SHP77 treated with DMSO at 0.1 percent for 48 hours (cell line): ENCODE measurements at regions not wholly inside any gene's neighbourhood (a gene's known extent, or its start where the extent isn't known, plus 50 kb on each side); places are given as distances from the start of the nearest gene placed in this dataset.

Experiments used
- DNase-seq: peaks from one replicate; lab custom pipeline; 2025; lab: John Stamatoyannopoulos, UW

- no peak for DNase-seq
Observed at GRCh38 chr5:174840435-174840834, 116.1 kb downstream of the MSX2 start.

- no peak for DNase-seq
Observed at GRCh38 chr5:174839196-174839595, 114.8 kb downstream of the MSX2 start.

- no peak for DNase-seq
Observed at GRCh38 chr5:174837919-174838902, 113.8 kb downstream of the MSX2 start.

- DNase-seq = no peak
Observed at GRCh38 chr5:174834081-174834480, 109.7 kb downstream of the MSX2 start.

- no peak for DNase-seq
Observed at GRCh38 chr5:174832811-174833210, 108.4 kb downstream of the MSX2 start.

- DNase-seq = no peak
Observed at GRCh38 chr5:174832025-174832424, 107.6 kb downstream of the MSX2 start.

GRCh38 chr5:174831031-174831660 is 106.8 kb downstream of the MSX2 start:
- no peak for DNase-seq

- no peak for DNase-seq
Observed at GRCh38 chr5:174829511-174829864, 105.1 kb downstream of the MSX2 start.

GRCh38 chr5:174828804-174829510 is 104.6 kb downstream of the MSX2 start:
- DNase-seq = no peak

- no peak for DNase-seq
Observed at GRCh38 chr5:174827558-174827957, 103.2 kb downstream of the MSX2 start.

- DNase-seq = no peak
Observed at GRCh38 chr5:174825587-174825986, 101.2 kb downstream of the MSX2 start.

GRCh38 chr5:174818430-174818829 is 94.0 kb downstream of the MSX2 start:
- no peak for DNase-seq

- no peak for DNase-seq
Observed at GRCh38 chr5:174817610-174818009, 93.2 kb downstream of the MSX2 start.

- no peak for DNase-seq
Observed at GRCh38 chr5:174816858-174817257, 92.5 kb downstream of the MSX2 start.

GRCh38 chr5:174811438-174811837 is 87.1 kb downstream of the MSX2 start:
- no peak for DNase-seq

GRCh38 chr5:174810796-174811195 is 86.4 kb downstream of the MSX2 start:
- no peak for DNase-seq

GRCh38 chr5:174807471-174807870 is 83.1 kb downstream of the MSX2 start:
- DNase-seq = no peak

GRCh38 chr5:174806729-174807128 is 82.3 kb downstream of the MSX2 start:
- no peak for DNase-seq

- DNase-seq = no peak
Observed at GRCh38 chr5:174801798-174802197, 77.4 kb downstream of the MSX2 start.

- no peak for DNase-seq
Observed at GRCh38 chr5:174800435-174800834, 76.1 kb downstream of the MSX2 start.

GRCh38 chr5:174799121-174799520 is 74.7 kb downstream of the MSX2 start:
- DNase-seq = no peak

GRCh38 chr5:174798551-174798951 is 74.2 kb downstream of the MSX2 start:
- DNase-seq = no peak

GRCh38 chr5:174796711-174797192 is 72.4 kb downstream of the MSX2 start:
- DNase-seq = no peak
